ENCODE measurements at regions not wholly inside any gene's neighbourhood (a gene's known extent, or its start where the extent isn't known, plus 50 kb on each side); places are given as distances from the start of the nearest gene placed in this dataset.

- no peak for TF ChIP-seq CTCF (IDR thresholded peaks at IDR 0.05; ENCODE audit: low read depth, low read length, missing control alignments)
- no peak for DNase-seq (ENCODE audit: low read depth)
- no peak overlapping the region for H3K4me3 ChIP-seq (ENCODE audit: low read depth, low read length)
Observed at GRCh38 chr15:88398011-88398410, 69.2 kb downstream of the MRPL46 start.

- DNase-seq (ENCODE audit: low read depth) = no peak
- no peak for TF ChIP-seq CTCF (IDR thresholded peaks at IDR 0.05; ENCODE audit: low read depth, low read length, missing control alignments)
- no peak overlapping the region for H3K4me3 ChIP-seq (ENCODE audit: low read depth, low read length)
Observed at GRCh38 chr15:88397506-88397905, 69.7 kb downstream of the MRPL46 start.

- DNase-seq (ENCODE audit: low read depth) = no peak
- TF ChIP-seq CTCF (IDR thresholded peaks at IDR 0.05; ENCODE audit: low read depth, low read length, missing control alignments) = no peak
Observed at GRCh38 chr15:88395872-88396781, 71.1 kb downstream of the MRPL46 start.

GRCh38 chr15:88395241-88395640 lies 71.9 kb downstream of the MRPL46 start:
- no peak for TF ChIP-seq CTCF (IDR thresholded peaks at IDR 0.05; ENCODE audit: low read depth, low read length, missing control alignments)
- no peak for DNase-seq (ENCODE audit: low read depth)
- no peak overlapping the region for H3K4me3 ChIP-seq (ENCODE audit: low read depth, low read length)

More at GRCh38 chr15:88395872-88396781, 71.1 kb downstream of the MRPL46 start:
- no peak overlapping the region for H3K4me3 ChIP-seq (ENCODE audit: low read depth, low read length)

- no peak for DNase-seq (ENCODE audit: low read depth)
- no peak overlapping the region for H3K4me3 ChIP-seq (ENCODE audit: low read depth, low read length)
- TF ChIP-seq CTCF (IDR thresholded peaks at IDR 0.05; ENCODE audit: low read depth, low read length, missing control alignments) = no peak
Observed at GRCh38 chr15:88394553-88395145, 72.5 kb downstream of the MRPL46 start.

GRCh38 chr15:88393719-88394519 lies 73.3 kb downstream of the MRPL46 start:
- TF ChIP-seq CTCF (IDR thresholded peaks at IDR 0.05; ENCODE audit: low read depth, low read length, missing control alignments) = no peak
- no peak for DNase-seq (ENCODE audit: low read depth)
- H3K4me3 ChIP-seq (ENCODE audit: low read depth, low read length) = no peak overlapping the region

All from GM12864 (cell line).